GM21360 (cell line): ENCODE measurements at regions not wholly inside any gene's neighbourhood (a gene's known extent, or its start where the extent isn't known, plus 50 kb on each side); places are given as distances from the start of the nearest gene placed in this dataset.

Source experiments
- ATAC-seq: cut with Tn5 transposase; IDR thresholded peaks from one replicate; pipeline ENCODE4 v1.9.1; 2021; ENCODE audit warnings: mild to moderate bottlenecking, moderate library complexity; ENCODE audit not compliant: unreplicated experiment

DNA sequence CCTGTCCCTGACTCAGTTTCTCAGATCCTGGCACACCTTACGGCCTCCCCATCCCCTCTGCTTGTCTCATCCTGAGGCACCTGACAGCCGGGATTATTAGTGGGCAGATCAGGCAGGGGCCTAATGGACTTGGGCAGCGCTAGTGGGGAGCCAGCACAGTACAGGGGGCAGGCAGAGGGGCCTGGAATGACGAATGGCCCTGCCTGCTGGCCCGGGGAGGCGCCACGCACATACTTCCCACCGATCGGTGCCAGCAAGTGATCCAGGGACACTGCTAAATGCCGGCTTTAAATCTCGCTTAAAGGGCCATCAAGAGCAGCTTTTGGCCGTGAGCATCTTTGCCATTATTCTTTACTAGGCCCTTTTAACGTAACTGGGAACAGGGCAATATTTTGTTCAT is 188.4 kb downstream of the DHX35 start:
- ATAC-seq: no peak

DNA sequence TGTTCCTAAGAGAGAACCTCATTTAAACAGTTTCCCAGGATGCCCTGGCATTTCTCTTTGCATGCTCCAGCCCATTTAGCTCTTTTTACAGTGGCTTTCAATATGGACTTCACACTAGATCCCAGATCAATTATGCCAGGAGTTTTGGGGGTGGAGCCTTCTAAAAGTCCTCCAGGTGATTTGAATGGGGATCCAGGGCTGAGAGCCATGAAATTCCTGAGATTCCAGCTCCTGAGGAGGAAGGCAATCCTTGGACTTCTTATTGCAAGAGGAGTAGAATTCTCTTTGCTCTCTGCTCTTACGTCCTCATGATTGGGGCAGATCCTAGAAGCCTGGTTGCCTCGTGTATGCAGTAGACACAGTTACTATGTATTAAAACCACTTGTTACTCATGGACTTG is 184.2 kb downstream of the DHX35 start:
- ATAC-seq: no peak

DNA sequence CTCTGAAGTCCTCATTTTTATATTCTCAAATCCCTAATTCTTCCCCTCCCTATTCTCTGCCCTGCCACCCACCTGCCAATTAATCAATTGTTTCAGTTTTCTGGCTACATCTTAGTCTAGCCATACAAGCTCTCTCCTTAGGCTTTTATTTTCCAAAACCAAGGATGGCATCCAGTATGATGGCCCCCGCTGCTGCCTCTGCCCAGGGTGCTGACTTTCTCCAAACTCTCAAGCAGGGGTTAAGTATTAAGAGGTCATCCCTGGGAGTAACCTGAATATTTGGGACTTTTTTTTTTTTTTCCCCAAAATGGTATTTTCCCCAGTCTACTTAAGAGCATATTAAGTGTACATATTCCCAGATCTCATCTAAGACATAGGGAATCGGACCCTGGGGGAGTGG is 183.8 kb downstream of the DHX35 start:
- ATAC-seq: no peak

DNA sequence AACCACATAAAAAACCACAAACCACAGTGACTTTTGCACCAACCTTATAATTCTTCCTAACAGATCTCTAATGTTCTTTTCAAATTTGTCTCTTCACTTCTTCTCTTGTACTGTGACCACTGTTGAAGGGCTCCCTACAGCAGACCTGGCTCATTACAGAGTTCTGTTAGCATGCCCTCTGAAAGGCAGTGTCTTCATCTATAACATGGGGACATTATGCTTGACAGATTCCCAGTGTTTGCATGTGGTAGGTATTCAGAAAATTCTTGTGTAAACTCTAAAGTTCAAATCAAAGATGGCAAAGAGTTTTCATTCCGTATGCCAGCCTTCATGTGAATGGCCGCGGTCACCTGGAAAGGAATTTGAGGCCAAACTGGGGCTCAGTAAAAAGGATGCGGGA is 182.6 kb downstream of the DHX35 start:
- no peak for ATAC-seq

DNA sequence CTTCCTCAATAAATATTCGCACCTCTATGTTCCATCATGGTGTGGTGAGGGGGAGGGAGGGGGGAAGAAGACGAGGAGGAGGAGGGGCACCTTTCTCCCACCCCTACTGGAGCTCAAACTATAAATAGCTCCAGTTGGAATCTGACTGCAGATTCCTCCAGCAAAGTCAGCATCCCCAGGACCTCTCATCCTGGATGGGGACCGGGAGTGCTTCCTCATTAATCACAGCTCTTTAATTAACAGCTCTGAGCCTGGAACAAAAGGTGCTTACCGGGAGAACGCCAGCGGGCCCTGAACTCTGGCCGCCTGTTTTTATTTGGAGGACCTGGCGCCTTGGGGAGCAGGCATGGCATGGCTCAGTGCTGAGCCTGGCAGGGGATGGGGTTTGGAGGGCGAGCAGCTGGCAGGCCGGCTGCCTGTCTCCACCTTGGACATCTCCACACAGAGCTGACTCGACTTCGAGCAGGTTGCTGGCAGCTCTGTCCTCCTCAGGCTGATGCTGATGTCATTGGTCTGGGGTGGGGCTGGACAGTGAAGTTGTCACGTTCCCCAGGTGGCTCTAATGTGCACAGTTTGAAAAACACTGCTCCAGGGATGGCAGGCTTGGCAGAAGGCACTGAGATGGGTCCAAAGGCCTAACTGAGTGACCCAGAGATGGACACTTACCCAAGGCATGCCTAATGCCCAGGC is 180.4 kb downstream of the DHX35 start:
- no peak for ATAC-seq

DNA sequence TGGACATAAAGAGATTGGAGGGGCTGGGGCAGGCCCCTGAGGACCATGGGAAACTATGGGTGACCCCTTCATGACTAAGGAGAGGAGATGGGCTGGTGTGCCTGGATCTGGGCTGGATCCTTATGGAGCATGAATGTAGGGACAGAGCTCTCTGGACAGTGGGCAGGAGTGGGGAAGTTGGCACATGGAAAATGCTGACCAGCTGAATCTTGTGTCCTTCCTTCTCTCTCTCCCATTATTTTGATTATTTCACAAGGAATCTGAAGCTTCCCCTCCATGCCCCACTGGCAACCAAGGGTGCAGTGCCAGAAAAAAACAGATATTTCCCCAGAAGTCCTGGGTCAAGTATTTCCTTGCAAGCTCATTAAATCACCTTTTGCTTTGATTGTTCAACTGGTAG is 175.2 kb downstream of the DHX35 start:
- no peak for ATAC-seq

DNA sequence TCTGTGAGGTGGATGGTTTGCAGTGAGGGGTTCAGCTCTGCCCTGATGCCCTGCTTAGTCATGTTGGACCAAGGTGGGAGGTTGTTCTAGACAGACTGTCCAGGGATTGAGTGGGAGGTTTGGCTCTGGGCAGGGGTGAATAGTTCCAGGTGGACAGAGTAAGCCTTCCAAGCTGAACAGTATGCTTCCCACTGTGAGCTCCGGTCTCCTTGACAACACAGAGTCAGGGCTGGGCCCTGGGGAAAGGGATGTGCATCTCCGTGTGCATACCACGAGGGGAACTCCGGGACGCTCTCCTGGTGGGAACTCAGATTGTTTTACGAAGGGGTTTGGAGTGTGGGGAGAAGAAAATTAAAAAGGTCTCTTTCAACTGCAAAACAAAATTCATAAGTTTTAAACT is 174.7 kb downstream of the DHX35 start:
- no peak for ATAC-seq

DNA sequence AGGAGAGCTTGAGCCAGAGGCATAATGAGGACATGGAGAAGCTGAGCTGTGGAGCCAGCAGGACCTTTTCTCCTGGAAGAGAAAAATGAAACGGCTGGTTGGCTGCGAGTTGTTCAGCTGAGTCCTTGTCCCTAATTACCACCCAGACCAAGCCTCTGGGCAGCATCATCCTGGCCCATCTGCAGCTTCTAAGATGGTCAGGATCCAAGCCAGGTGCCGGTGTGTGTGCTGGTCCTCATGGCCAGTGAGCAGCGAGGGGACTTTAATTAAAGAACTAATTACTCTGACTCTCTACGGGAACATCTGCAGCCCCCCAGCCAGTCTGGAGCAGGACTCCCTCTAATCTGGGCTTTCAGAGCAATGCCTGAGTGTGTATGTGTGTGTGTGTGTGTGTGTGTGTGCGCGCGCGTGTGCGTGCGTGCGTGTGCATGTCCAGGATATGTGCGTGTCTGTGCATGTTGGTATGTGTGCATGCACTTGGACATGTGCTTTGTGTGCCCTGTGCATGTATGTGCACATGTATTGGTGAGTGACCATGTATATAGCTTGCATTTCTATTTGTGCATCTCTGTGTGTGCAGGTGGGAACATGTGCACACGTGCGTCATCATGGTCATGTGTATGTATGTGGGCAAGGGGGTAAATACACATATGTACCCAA is 173.9 kb downstream of the DHX35 start:
- ATAC-seq: no peak

DNA sequence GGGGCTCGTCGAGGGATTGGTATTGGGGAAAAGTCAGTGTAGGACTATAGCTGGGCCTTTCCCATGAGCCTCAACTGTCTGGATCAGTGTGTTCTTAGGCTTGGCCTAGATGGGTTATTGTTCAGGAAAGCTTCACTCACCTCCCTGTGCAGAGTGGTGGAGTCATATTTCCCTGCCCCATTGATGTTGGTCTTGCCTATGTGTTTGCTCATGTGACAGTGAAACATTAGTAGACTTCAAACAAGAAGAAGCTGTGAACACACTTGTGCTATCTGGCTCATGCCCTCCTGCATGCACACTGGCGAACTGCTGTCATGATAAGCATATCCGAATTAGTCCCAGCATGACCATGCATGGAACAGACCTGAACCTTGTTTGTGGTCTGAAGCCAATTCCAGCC is 171.1 kb downstream of the DHX35 start:
- ATAC-seq: no peak

DNA sequence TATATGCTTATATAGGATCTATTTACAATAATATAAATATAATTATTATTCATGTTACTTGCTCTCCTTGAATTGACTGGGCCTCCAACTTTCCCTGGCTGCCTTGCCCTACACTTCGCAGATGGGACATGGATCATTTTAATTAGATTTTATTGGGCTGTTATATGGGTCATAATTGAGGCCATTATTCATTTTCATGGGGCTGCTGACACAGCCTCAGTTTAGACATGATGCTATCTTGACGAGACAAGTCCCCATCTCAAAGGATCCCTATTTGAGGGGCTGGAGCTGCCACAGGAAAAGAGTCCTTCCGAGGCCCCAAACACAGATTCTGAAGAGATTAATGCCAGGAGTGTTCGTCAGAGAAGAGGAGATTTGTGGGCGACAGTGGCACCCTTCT is 170.4 kb downstream of the DHX35 start:
- ATAC-seq: no peak

DNA sequence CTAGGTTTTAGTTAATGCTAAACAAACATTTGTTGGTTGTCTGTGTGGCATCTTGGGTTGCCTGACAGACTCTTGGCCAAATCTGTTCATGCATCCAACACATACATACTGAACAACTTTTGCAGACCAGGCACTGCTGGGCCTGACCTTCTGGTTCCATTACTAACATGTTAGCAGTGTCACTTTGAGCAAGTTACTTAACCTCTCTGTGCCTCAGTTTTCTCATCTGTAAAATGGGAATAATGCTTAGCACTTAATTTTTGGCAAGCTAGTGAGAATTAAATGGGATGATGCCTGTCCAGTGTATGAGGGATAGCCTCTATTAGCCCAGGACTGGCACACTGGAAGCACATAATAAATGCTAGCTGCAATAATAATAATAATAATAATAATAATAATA is 169.9 kb downstream of the DHX35 start:
- ATAC-seq: no peak

DNA sequence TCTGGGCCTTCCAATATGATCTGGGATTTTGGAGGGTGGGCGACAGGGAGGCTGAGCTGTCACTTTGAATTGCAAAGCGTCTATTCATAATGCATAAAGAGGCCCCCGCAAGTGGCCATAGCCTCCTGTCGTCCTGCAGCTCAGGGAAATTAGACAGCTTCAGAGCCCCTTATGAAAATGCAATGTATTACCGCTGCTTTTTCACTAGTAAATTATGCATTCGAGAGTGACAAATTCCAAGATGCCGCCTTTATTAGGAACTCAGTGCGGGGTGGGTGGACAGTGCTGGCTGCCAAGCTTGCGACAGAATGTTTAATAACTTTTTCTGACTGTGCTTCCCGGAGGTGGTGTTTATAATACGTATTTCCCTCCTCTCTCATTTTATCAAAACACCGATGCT is 168.5 kb downstream of the DHX35 start:
- no peak for ATAC-seq

DNA sequence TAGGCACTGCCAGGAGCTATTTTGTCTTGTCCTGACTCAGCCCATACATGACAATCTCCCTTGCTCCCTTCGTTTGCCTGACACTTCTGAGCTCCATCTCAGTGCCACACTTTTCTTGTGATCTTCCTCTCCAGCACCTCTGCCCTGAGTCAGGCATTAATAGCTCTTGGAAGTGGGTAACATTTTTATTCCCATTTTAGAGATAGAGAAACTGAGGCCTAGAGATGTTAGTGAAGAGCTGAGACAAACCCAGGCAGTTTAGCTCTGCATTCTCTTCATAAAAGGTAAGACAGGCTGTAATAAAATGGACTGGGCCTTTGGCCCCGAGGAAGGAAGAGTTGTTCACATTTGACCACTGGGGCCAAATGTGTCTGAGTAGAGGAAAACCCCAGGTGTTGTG is 167.4 kb downstream of the DHX35 start:
- ATAC-seq: no peak

DNA sequence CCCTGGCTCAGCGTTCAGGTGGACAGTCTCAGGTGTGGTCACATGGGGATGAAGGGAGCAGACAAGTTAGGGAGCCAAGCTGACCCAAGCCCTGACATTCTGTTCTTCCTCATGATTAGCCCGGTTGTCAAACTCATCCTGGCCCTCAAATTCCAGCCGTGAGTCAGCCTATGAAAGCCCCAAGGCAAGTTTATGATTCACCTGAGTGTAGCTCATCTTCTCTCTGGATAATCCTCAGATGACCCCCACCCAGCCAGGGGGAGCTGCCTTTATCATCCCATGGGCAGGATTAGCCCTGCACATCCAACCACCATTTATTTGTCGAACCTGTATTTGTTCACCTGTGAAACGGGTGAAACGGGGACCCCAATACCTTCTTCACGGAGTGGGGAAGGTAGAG is 161.9 kb downstream of the DHX35 start:
- no peak for ATAC-seq

DNA sequence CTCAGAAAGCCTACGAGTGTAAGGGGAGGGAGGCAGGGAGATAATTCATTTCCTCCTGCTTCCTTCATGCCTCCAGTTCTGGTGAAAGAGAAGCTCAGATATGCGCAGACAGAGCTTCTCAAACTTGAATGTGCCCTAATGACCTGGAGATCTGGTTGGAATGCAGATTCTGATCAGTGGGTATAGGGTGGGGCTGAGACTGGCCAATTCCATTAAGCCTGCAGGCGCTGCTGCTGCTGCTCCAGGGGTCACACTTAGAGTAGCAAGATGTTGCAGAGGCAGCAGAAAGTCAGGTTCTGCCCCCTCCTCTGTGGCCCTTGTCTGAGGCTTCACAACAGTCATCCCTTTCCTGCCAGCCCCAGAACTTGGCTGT is 161.0 kb downstream of the DHX35 start:
- ATAC-seq: no peak

DNA sequence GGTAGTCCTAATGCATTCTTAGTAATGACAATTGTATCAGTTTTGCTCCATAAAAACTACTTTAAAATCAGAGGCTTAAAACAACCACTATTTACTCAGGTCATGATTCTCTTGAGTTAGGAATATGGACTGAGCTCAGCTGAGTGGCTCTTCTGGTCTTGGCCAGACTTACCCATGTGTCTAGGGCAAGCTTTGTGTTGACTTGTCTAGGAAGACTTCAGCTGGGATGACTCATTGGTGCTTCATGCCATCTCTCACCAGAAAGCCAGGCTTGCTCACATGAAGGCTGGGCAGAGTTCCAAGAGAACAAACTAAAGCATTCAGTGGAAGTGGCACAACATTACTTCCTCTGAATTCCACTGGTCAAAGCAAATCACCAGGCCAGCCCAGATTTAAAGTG is 155.3 kb downstream of the DHX35 start:
- no peak for ATAC-seq

DNA sequence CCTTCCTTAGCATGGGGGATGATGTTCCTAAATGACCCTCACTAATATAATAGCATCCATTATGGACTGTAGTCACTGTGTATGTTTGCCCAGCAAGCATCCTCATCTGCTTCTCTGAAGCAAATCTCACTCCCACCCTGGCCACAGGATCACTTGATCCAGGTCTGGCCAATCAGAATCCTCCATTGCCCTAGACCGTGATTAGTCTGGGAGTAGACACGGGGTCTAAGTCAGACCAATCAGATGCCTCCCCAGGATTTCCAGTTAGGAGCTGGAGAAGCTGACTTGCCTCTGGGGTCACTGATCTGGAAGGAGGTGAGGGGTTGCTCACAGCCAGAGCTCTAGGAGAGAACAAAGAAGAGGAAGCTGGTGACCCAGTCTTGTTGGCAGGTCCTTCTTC is 153.9 kb downstream of the DHX35 start:
- no peak for ATAC-seq

DNA sequence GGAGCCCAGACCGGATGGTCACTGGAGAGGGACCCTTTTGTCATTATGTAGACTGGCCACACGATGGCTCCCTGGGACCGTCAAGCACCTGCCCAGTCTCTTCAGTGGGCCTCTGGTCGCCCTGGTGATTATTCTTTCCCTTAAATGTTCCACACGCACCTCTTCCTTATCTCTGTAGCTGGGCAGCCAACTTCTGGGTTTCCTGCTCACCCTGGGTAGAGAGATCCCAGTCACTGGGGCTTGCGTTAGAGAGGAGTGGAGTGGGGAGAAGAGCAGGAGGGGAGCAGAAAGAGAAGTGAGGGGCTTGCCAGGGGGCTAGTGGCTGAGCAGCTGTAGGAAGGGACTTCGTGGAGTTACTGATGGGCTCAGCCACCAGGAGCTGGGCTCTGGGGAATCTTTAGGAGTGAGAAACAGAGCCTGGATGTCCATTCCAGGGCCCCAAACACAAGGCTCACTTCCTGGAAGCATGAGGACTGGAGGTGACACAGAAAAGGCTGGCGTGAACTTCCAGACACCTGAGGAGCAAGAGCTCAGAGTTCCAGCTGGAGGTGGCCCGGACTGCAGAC is 150.1 kb downstream of the DHX35 start:
- ATAC-seq: no peak

DNA sequence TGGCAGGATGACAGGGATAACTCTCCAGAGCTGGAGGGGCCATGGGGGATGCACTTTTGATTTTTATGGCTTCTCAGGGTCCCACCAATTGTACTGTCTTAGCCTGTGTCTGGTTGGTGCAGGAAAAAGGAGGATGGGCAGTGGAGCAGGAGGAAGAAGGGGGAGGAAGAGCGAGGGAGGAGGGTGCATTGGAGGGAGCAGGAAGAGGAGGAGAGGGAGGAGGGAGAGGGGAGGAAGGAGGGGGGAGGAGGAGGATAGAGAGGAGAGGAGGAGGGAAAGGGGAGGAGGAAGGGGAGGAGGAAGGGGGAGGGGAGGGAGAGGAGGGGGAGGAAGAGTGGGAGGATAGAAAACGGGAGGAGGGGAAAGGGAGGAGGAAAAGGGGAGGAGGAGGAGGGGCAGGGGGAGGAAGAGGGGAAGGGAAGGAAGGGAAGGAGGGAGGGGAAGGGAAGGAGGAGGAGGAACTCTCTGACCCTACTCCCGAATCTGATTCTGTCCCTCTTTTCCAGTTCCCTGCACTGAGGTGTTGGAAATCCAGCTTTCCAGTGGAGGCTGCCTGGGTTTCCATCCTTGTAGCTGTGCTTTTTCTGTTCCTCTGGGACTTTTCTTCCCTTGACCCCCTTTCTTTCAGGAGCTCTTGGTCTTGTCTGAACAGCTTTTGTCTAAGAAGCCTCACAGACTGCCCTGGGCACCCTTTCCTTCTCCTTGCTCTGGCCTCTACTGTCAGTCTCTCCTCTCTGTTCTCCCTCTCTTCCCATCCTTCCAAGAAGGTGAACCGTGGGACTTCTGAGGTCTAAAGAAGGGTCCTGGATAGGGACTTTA is 149.4 kb downstream of the DHX35 start:
- no peak for ATAC-seq

DNA sequence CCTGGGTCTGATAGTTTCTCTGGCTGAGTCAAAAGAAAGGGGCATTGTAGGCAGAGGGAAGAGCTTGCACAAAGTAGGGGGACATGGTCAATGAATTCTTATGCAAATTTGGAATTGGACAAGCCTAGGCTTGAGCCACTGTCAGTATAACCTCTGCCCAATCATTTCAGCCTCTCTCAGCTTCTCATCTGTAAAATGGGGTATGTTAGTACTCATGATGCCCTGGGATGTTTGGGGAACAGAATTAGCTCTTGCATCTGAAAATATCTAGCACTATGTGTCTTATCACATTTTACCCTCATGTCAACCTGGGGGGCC is 148.6 kb downstream of the DHX35 start:
- no peak for ATAC-seq

DNA sequence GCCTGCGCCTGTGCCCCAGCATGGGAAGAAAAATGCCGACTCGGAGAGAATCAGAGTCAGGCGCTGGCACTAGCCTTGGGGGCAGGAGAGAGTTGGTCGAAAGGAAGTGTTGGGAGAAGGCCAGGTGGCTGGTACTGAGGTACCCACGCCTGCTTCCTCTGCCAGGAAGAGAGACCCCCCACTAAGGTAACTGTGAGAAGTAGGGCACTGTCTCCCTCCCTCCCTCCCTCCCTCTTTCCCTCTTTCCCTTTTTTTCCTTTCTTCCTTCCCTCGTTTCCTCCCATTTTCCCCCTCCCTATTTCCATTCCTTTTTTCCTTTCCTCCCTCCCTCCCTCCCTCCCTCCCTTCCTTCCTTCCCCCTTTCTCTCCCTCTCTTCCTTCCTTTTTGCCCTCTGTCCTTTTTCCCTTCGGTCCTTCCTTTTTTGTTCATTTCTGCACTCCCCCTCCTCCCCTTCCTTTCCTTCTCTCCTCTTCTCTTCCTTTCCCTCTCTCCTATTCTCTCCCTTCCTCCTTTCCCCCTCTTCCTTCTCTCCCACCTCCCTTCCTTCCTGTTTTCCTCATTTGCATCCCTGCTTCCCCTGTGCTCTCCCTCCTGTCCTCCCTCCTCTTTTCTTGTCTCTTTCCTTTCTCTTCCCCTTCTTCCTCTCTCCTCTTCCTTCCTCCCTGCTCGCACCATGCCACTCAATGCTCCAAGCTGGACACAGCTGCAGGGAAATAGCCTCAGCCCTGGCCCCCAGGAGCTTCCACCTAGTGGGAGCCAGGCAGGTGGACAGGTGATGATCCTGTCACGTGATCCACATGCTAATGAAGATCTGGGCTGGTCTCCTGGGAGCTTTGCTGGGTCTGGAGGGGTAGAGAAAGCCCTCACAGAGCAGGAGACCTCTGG is 148.0 kb downstream of the DHX35 start:
- no peak for ATAC-seq
